HG02798 (cell line): ENCODE measurements at regions not wholly inside any gene's neighbourhood (a gene's known extent, or its start where the extent isn't known, plus 50 kb on each side); places are given as distances from the start of the nearest gene placed in this dataset.

Source experiments
- ATAC-seq: cut with Tn5 transposase; IDR thresholded peaks from one replicate; pipeline ENCODE4 v1.9.1; 2021; ENCODE audit warnings: mild to moderate bottlenecking; ENCODE audit not compliant: unreplicated experiment, poor library complexity

DNA sequence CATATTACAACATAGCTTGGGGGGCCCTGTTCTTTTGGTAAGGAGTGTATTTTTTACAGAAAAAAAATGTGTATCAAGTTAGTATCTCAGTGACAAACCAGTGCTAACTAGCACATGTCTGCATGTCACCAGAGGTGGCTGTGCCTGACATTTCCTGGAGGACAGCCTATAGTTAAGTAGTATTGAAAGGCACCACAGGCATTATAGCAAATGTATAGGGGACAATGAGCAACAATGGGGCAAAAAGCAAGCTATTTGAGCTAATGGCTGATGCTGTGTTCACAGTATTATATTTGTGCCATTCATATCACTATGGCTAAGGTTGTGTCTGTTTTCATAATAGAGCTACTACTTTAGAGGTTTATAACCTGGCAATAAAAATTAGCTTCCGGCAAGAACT, 1644.0 kb downstream of the MAT2B start:
- no peak for ATAC-seq

DNA sequence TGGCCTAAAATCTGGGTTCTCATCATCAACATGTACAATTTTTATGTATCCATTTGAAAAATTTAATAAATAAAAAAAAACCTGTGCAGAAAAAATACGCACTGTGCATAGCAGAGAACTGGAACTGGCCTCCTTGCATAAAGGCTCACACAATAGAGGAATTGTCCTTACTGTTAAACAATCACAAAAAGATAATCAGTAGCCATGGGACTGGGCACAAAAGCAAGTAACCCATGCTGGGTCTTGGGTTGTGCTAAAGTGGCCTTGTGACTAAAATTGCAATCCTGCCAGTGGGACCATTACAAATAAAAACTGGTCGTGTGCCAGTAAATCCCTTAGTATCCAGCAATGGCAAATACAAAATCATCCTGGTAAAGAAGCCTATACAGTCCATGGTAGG, 1646.6 kb downstream of the MAT2B start:
- ATAC-seq = no peak

DNA sequence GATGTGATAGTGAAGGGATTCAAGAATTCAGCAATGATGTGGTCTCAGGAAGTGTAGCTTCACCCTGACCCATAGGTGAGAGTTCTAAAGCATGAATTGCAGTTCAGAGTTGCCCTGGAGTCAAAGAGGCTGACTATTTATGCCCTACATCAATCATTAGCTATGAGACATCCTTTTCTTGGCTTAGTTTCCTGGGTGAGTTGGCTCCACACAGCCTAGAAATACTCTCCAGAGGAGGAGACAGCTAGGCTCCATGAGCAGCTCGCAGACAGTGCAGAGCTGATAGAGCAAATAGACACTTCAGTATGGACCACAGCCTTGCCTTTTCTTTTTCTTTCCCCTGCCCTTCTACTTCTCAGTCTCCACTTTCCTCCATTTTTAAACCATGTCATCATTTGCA, 1651.8 kb downstream of the MAT2B start:
- ATAC-seq = no peak

DNA sequence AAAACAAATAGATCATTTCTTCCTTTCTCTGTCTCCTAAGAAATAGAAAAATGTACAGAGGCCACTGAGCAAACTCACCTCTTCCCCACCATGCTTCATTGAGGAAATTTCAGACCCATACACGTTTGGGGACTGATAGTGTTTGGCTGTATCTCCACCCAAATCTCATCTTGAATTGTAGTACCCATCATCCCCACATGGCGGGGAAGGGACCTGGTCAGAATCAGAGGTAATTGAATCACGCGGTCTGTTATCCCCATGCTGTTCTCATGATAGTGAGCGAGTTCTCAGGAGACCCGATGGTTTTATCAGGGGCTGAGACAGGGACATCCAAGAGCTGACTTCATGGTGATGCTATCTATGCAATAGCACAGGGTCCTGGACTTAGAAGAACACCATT, 1655.8 kb downstream of the MAT2B start:
- ATAC-seq = no peak

DNA sequence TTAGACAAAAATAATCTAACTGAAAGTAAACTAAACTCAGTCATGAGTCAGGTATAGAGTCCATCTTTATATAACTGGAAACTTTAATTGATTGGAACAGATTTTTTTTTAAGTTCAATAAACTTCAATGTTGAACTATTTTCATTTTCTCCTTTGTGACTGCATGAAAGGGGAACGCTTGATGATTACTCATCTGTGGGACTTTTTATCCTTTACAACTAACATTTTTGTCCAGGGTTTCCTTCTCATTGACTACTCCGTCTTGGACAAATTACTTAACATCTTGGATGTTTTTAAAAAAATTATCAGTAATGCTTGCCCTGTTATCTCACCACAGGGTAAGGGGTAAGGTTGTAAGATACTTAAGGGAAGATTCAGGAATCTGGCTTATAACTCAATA, 1658.4 kb downstream of the MAT2B start:
- ATAC-seq = no peak

DNA sequence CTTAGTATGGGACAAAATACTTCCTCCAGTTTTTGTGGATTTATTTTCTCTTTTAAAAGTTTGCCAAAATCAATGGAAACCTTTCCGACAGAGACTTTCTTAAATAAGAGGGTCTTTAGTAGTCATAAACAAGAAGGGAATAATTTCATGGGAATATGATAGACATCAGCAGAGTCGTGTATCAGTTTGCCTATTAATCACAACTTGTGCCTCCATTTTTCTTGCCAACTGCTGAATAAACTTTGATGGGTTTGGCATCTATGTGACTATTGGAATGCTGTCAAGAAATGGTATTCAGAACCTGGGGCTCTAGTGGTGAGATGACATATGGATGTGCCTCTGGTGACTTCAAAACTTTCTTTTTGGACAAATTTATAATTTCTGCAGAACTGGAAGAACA, 1668.2 kb downstream of the MAT2B start:
- no peak for ATAC-seq

DNA sequence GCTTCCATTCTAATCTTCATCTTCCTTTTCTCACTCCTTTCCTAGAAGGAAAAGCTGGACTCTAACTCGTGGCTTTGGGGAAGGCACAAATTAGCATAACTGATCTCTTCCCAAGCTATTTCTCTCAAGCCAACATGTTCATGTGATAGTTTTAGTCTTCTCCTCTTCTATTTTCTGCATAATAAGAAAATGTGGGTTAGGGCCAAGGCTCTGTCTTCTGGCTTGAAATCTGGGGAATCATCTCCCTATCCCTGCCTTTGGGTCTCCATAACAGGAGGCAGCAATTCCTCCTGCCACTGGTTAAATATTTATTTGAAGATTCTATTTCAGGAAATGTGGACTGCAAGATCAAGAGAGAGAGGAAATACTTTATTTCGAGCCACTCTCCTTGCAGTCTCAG, 1669.6 kb downstream of the MAT2B start:
- ATAC-seq = no peak

DNA sequence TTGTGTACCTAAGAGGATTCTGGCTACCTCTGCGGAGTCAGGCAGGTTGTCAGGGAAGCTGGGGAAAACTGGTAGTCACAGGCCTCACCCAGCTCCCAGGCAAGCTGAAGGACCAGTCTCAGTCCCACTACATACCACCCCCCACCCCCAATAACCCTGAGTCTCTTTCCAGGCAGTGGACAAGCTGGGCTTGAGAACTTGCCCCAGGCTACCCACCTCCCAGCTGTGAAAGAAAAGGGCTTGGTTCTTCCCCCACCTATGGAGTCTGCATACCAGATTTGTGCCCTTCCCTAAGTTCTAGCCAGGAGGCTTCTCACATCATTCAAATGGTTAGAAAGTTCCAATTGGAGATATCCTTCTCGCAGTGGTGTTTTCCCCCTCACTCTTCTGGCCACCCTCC, 1678.8 kb downstream of the MAT2B start:
- no peak for ATAC-seq

DNA sequence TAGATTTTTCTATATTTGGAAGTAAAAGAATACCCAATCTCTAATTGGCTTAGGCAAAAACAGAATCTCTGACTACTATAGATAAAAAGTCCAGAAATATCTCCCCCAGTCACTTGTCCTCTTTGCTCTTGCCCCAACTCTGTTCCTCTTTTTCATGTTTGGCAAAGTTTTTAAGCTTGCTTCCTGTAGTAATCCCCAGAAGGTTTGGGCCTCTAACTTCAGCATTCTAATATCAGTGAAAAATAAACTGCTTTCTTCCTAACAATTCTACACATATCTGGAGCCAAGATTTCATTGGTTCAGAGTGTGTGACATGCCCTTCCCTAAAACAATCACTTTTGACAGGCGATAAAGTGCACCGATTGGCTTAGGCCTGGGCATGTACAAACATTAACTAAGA, 1680.3 kb downstream of the MAT2B start:
- no peak for ATAC-seq

DNA sequence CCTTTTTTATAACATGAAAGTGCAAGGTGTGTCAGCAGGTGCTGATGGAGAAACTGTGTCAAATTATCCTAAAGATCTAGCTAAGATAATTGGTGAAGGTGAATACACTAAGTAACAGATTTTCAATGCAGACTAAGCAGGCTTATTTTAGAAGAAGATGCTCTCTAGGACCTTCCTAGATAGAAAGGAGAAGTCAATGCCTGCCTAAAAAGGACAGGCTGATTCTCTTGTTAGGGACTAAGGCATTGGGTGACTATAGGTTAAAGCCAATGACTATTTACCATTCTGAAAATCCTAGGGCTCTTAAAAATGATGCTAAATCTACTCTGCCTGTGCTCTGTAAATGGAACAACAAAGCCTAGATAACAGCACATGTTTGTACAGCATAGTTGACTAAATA, 1682.4 kb downstream of the MAT2B start:
- ATAC-seq = no peak

DNA sequence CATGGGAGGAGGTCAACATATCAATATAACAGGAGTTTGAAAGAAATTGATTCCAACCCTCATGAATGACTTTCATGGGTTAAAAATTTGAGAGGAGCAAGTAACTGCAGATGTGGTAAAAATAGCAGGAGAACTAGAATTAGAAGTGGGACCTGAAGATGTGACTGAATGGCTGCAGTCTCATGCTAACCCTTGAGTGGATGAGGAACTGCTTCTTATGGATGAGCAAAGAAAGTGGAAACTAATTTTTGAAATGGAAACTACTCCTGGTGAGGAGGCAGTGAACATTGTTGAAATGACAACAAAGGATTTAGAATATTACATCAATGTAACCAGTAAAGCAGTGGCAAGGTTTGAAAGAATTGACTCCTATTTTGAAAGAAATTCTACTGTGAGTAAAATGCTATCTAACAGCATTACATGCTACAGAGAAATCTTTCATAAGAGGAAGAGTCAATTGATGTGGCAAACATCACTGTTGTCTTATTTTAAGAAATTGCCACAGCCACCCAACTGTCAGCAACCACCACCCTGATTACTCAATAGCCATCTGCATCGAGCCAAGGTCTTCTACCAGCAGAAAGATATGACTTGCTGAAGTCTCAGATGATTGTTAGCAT, 1683.2 kb downstream of the MAT2B start:
- ATAC-seq = no peak

DNA sequence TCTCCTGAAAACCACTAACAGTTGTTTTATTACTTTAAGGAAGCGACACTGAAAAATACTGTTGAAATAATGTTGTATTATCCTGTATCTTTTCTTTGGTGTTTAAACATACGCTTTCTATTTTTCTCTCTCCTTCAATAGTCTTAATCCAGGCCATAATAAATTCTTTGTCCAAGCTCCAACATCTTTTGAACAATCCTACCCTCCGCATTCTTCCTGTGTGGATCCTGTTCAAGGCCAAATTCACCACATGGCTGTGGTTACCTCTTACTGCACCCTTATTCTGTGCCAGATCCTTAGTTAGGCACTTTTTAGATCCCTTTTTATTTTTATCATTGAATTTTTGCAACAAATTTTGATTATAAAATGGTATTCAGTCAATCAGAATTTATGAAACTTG, 1691.5 kb downstream of the MAT2B start:
- ATAC-seq = no peak

DNA sequence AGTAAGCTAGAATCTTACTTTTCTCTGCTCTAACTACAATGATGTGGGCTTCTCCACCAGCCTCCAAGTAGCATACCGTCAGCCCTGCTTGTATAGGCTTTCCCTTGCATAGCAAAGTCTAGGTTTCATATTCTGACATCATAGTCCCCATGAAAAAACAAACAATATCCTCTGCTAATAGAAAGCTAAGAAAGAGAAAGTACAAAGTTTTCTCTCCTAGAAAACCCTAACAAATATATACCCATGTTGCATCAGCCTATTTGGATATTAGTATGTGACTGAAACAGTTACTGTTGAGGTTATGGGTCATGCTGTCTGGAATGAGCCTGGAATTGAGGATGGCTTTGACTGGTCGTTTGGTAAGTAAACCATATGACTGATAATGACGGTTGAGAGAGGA, 1696.0 kb downstream of the MAT2B start:
- ATAC-seq = no peak

DNA sequence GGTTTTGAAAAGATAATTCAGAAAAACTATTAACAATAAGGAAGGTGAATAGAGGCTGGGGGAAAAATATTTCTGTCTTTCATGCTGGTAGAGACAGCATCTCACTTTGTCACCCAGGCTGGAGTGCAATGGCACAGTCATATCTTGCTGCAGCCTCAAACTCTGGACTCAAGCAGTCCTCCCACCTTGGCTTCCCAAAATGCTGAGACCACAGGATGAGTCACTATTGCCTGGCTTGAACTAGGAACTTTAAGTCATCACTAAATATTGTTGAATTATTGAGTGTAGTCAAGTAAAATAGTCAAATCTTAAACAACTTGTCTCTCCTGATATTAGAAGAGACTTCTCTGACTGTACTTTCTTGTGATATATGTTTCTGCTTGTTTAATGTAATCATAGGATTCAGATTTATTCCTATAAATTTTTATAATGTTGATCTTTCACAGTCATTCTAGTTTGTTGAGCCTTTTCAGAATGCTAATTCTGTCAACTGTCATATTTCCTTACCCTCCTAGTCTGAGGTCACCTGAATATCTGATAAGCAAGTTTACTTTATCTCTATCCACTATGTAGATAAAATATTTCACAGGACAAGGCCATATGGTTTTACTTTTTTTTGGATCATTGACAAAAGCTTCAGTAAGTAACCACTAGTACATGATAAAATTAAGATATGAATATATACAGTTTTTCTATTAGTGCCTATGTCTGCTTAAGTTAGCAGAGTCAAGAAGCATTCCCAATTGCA, 1696.5 kb downstream of the MAT2B start:
- ATAC-seq = no peak

DNA sequence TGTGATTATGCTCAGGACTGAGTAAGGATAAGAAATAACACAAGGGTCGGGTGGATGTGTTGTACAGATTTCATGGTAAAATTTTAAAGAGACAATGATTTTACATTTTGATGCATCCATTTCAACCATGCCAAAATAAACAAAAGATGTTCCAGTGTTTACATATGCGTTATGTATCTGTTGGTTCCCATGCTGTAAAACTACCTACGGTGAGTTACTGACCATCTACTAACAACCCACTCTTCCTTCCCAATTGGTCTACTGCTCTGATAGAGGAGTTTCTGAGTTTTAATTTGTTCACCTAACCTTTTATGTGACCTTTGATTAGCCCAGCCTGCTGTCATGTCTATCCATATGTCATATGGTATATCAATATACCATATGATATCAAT, 1697.1 kb downstream of the MAT2B start:
- no peak for ATAC-seq

DNA sequence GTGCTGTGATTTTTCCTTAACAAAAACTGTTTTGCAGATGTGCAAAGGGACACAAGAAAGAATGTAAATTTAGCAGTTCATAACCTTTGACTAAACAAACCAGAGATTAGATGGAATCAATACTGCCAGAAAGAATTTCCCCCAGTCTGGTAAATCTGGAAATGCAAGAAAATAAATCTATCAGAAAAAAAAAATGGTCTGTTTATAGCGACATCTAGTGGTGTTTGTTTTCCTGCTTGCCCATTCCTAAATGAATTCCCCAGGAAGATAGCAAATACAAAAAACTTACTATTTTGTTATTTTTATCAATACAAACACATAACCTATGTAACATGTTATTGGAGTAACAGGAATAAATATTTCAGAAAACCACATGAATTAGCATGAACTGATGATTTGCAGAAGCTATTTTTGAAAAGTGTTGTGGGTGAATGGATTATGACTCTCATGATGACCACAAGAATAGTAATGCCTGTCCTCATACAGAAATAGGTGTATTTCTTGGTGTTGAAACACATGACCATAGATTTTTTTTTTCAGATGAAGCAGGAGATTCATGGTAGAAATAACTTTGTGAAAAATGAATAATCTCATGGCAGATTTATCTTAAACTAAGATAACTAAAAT, 1703.8 kb downstream of the MAT2B start:
- ATAC-seq = no peak

DNA sequence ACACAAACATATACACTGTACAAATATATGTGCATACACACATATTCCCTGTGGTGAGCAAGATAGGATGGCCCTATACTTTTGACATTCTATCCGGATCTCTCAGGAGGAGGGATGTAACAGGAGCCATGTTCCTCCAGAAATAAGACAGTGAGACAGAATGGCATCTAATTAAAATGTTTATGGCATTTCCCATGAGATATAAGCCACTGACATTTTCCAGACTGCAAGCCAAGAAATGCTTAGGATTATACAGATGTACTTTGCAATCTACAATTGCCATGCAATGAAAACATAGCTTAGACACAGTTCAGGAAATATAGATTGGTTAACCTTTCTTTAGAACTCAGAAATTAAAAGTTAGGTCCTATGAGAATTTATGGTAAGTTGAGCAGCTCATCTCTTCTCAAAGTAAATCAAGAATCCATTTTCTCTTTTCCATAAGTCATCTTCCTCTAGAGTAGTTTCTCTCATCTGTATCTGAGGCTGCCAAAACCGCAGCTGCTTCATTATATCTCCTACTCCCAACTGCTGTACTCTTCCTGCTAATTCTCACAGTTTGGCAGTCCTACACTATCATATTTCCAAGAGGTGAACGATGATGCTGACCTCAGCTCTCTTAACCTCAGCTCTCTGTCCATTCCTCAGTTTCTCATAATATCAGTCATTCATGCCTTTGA, 1719.1 kb downstream of the MAT2B start:
- ATAC-seq = no peak

DNA sequence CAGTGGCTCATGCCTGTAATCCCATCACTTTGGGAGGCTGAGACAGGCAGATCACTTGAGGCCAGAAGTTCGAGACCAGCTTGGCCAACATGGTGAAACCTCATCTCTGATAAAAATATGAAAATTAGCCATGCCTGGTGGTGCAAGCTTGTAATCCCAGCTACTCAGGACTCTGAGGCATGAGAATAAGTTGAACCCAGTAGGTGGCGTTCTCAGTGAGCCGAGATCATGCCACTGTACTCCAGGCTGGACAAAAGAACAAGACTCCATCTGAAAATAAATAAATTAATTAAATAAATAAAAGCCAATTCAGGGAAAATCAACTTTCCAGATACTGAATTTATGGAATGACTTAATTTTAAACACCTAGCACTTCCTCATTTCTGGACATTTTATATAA, 1722.1 kb downstream of the MAT2B start:
- no peak for ATAC-seq

DNA sequence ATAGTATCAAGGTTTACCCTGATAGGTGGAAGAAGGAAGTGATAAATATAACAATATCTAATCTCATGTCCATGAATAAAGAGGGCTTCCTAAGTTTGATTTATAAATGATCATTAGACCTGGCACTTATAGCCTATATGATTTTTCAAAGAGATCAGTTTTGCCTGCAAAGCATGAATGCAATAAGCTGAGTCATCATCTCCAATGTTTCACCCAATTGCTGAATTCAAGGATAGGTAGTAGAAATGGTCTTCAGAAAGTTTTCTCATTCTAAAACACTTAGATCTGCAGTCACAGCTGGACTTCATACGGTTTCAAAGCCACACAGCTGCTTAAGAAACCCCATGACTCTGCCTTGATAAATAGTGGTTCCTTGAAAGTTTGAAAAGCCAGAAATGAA, 1722.8 kb downstream of the MAT2B start:
- no peak for ATAC-seq

DNA sequence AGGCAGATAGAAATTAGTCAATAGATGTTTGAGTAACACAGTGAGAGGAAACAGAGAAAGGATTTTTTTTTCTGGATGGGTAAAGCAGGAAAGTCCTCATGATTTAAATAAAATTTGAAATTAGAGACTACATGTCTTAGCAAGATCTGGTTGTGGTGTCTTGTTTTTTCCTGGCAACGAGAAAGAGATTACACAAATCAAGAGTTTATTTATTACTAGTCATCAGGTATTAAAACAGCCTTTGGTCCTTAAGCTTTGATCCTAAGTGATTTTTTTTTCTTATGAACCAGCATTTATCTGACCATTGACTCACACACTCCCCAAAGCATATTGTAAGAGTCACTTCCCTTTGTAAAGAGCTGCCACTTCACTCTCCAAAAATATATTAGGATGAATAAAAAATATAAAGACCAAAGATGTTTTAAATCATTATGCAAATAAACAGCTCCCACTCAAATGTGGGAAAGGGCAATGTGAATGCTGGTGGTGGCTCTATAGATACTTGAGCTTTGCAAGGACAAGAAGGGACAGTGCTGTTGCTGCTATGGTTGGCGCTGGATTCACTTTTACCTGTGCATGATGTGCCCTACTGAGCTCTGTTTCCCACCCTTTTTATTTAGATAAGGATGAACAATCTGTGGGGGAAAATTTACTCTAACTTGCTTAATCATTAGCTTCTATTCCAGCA, 1726.5 kb downstream of the MAT2B start:
- ATAC-seq = no peak

DNA sequence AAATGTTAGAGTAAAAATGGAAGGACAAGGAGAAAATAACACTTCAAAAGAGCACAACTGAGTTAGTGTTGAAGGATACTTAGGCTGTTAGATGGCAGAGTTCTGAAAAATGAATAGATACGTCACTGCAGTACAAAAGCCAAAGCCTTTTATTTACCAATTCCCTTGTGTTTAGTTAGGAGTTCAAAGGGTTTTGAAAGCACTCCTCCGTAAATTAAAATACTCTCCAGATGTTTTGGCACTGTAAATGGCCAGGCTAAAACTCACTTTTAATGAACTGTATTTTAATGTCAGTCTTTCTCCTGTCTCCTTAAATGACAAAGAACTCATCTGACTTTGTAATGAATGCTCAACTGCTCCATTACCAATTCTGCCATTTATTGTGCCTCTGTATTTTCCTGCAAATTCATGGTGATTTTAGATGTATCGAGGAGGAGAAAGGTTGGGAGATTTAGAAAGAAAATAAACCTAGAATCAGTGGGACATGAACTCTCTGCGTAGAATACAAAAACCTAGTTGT, 1727.2 kb downstream of the MAT2B start:
- ATAC-seq = no peak
